H9 (cell line): ENCODE measurements at regions not wholly inside any gene's neighbourhood (a gene's known extent, or its start where the extent isn't known, plus 50 kb on each side); places are given as distances from the start of the nearest gene placed in this dataset.

Source experiments
- DNase-seq: peaks from one replicate; pipeline ENCODE4 v3.0.0-alpha.2; 2017
- H2AFZ ChIP-seq: one replicate; pipeline ENCODE4 v1.6.1; 2013; ENCODE audit warnings: mild to moderate bottlenecking, low read length, control low read depth, moderate library complexity
- H2AK5ac ChIP-seq: 2 replicates; pipeline ENCODE4 v1.6.1; 2013; ENCODE audit warnings: low read length, control low read depth, mixed read lengths; ENCODE audit not compliant: insufficient read length
- H2BK120ac ChIP-seq: one replicate; pipeline ENCODE4 v1.6.1; 2013; ENCODE audit warnings: low read depth, mild to moderate bottlenecking, low read length, control low read depth, inconsistent platforms; ENCODE audit not compliant: poor library complexity, severe bottlenecking
- H2BK12ac ChIP-seq: 2 replicates; pipeline ENCODE4 v1.6.1; 2013; ENCODE audit warnings: low read length, control low read depth, mixed read lengths, low read depth; ENCODE audit not compliant: insufficient read length
- H2BK15ac ChIP-seq: 2 replicates; pipeline ENCODE4 v1.6.1; 2013; ENCODE audit warnings: low read depth, low read length, control low read depth
- H2BK20ac ChIP-seq: one replicate; pipeline ENCODE4 v1.6.1; 2013; ENCODE audit warnings: low read depth, mild to moderate bottlenecking, low read length, control low read depth, inconsistent platforms; ENCODE audit not compliant: poor library complexity, severe bottlenecking
- H2BK5ac ChIP-seq: 2 replicates; pipeline ENCODE4 v1.6.1; 2013; ENCODE audit warnings: low read length, control low read depth, mixed read lengths; ENCODE audit not compliant: insufficient read length
- H3K14ac ChIP-seq: 2 replicates; pipeline ENCODE4 v1.6.1; 2013; ENCODE audit warnings: low read length, control low read depth; ENCODE audit not compliant: insufficient read depth
- H3K18ac ChIP-seq: 2 replicates; pipeline ENCODE4 v1.6.1; 2013; ENCODE audit warnings: low read depth, mild to moderate bottlenecking, mixed read lengths, low read length, control low read depth; ENCODE audit not compliant: insufficient read length
- H3K23ac ChIP-seq: 2 replicates; pipeline ENCODE4 v1.6.1; 2013; ENCODE audit warnings: low read length, control low read depth, mixed read lengths, low read depth; ENCODE audit not compliant: insufficient read length
- H3K23me2 ChIP-seq: 2 replicates; pipeline ENCODE4 v1.6.1; 2013; ENCODE audit warnings: low read depth, mild to moderate bottlenecking, mixed read lengths, low read length, control low read depth; ENCODE audit not compliant: insufficient read length, poor library complexity, severe bottlenecking
- H3K27ac ChIP-seq: 2 replicates; pipeline ENCODE4 v1.5.1; 2013; ENCODE audit warnings: low read length, control low read depth, mixed read lengths, low read depth; ENCODE audit not compliant: insufficient read length
- H3K27me3 ChIP-seq: 2 replicates; pipeline ENCODE4 v1.6.1; 2013; ENCODE audit warnings: low read length, control low read depth, inconsistent platforms; ENCODE audit not compliant: insufficient read depth
- H3K4ac ChIP-seq: 2 replicates; pipeline ENCODE4 v1.6.1; 2013; ENCODE audit warnings: low read depth, mild to moderate bottlenecking, control low read depth, inconsistent platforms, low read length, moderate library complexity
- H3K4me1 ChIP-seq: 2 replicates; pipeline ENCODE4 v1.6.1; 2013; ENCODE audit warnings: low read length, control low read depth, inconsistent platforms; ENCODE audit not compliant: insufficient read depth
- H3K4me2 ChIP-seq: 2 replicates; pipeline ENCODE4 v1.6.1; 2013; ENCODE audit warnings: low read length, control low read depth, mixed read lengths; ENCODE audit not compliant: insufficient read length, insufficient read depth
- H3K56ac ChIP-seq: 2 replicates; pipeline ENCODE4 v1.6.1; 2013; ENCODE audit warnings: low read depth, mild to moderate bottlenecking, mixed read lengths, low read length, control low read depth; ENCODE audit not compliant: insufficient read length
- H3K79me1 ChIP-seq: 2 replicates; pipeline ENCODE4 v1.6.1; 2013; ENCODE audit warnings: low read depth, mild to moderate bottlenecking, moderate library complexity, low read length, control low read depth, inconsistent platforms; ENCODE audit not compliant: insufficient read depth, poor library complexity, severe bottlenecking
- H3K79me2 ChIP-seq: 2 replicates; pipeline ENCODE4 v1.6.1; 2013; ENCODE audit warnings: low read length, control low read depth, inconsistent platforms; ENCODE audit not compliant: insufficient read depth
- H3K9ac ChIP-seq: 2 replicates; pipeline ENCODE4 v1.6.1; 2013; ENCODE audit warnings: low read length, control low read depth, mixed read lengths; ENCODE audit not compliant: insufficient read length; ENCODE audit errors: extremely low read depth
- H3K9me3 ChIP-seq: one replicate; pipeline ENCODE4 v1.6.1; 2013; ENCODE audit warnings: low read depth, low read length, inconsistent platforms; ENCODE audit not compliant: control insufficient read depth
- H3T11ph ChIP-seq: one replicate; pipeline ENCODE4 v1.6.1; 2013; ENCODE audit warnings: mild to moderate bottlenecking, low read length, control low read depth, inconsistent platforms
- H4K20me1 ChIP-seq: one replicate; pipeline ENCODE4 v1.6.1; 2013; ENCODE audit not compliant: control insufficient read depth, insufficient read length, insufficient read depth
- H4K5ac ChIP-seq: 2 replicates; pipeline ENCODE4 v1.6.1; 2013; ENCODE audit warnings: low read depth, mild to moderate bottlenecking, mixed read lengths, low read length, control low read depth; ENCODE audit not compliant: insufficient read length
- H4K8ac ChIP-seq: replicated peaks from 2 replicates; pipeline ENCODE4 v1.6.1; 2013; ENCODE audit warnings: low read length, control low read depth, mixed read lengths, low read depth; ENCODE audit not compliant: insufficient read length
- H4K91ac ChIP-seq: 2 replicates; pipeline ENCODE4 v1.6.1; 2013; ENCODE audit warnings: low read depth, mild to moderate bottlenecking, moderate library complexity, mixed read lengths, low read length, control low read depth; ENCODE audit not compliant: insufficient read length
- H3K27ac Mint-ChIP-seq, 3 experiments: 2 replicates in 2 of 3; 3 replicates in 1 of 3; pipeline ENCODE4 v1.8.0; 2020 to 2021; ENCODE audit warnings: mixed read lengths in 3 of 3, mild to moderate bottlenecking in 1 of 3, moderate library complexity in 1 of 3
- H3K27me3 Mint-ChIP-seq: 2 replicates; pipeline ENCODE4 v1.8.0; 2021; ENCODE audit warnings: low read depth, mild to moderate bottlenecking, moderate library complexity, mixed read lengths
- H3K36me3 Mint-ChIP-seq, 3 experiments: 2 replicates in 2 of 3; 3 replicates in 1 of 3; pipeline ENCODE4 v1.8.0; 2020 to 2021; ENCODE audit warnings: low read depth in 3 of 3, mixed read lengths in 3 of 3; ENCODE audit not compliant: insufficient read depth in 1 of 3
- H3K4me1 Mint-ChIP-seq, 2 experiments: 2 replicates each; pipeline ENCODE4 v1.8.0; 2020; ENCODE audit warnings: mixed read lengths in 2 of 2
- H3K4me3 Mint-ChIP-seq, 2 experiments: 2 replicates in 1 of 2; 3 replicates in 1 of 2; pipeline ENCODE4 v1.8.0; 2020 to 2021; ENCODE audit warnings: mild to moderate bottlenecking in 2 of 2, mixed read lengths in 2 of 2, moderate library complexity in 1 of 2
- H3K9me3 Mint-ChIP-seq, 2 experiments: 2 replicates in 1 of 2; 3 replicates in 1 of 2; pipeline ENCODE4 v1.8.0; 2020; ENCODE audit warnings: mild to moderate bottlenecking in 2 of 2, mixed read lengths in 2 of 2, moderate library complexity in 1 of 2
- WGBS: extraction: QIAGEN DNeasy Blood & Tissue Kit; methylation state at CpG from one replicate; pipeline ENCODE4 v1.1.7; 2013; ENCODE audit warnings: missing lambda C conversion rate, low lambda C conversion rate, mixed read lengths; ENCODE audit not compliant: insufficient read length; ENCODE audit errors: extremely low coverage; 5-methylcytosine and 5-hydroxymethylcytosine counted together
- TF ChIP-seq, protein P1 (sequence below): fragments of 200-600 bp; sonication (generic); conservative IDR thresholded peaks from 3 replicates; pipeline ENCODE4 v1.8.0; 2021; ENCODE audit warnings: antibody characterized with exemption, mild to moderate bottlenecking

DNA sequence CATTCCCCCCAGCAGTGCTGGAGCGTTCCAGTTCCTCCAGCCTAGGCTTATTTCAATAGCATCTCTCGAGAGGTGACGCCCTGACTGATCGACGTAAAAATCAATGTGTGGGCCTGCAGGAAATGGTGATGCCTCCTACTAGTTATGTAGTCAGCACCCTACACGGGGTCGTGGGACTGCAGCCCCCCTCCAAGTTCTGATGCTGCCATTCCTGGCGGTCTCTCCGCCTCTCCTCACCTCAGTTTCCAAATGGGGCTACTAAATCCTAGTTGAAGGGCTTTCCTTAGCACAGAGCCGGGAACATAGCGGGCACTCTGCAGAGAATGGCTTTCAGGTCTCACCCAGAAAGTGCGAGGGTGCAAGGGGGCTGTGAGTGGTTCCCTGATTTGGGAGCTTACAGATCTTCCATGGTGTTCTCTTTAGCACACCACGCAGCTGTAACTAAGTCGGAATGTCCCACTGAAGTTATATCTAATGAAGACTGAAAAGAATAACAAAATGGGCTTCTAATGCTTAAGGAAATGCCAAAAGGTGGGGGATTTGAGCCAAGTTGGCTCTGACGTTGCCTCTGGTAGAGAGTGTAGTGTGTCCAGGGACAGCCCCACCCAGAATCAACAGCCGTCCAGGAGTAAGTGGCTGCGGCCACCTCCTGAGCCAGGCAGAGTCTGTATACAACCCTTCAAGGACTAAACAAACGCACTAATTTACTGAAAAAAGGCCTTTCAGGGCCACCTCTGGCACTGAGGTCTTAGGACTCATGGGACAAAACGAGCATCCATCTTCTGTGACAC lies 299.7 kb upstream of the FOXF1 start:
- TF ChIP-seq, protein P1, sequence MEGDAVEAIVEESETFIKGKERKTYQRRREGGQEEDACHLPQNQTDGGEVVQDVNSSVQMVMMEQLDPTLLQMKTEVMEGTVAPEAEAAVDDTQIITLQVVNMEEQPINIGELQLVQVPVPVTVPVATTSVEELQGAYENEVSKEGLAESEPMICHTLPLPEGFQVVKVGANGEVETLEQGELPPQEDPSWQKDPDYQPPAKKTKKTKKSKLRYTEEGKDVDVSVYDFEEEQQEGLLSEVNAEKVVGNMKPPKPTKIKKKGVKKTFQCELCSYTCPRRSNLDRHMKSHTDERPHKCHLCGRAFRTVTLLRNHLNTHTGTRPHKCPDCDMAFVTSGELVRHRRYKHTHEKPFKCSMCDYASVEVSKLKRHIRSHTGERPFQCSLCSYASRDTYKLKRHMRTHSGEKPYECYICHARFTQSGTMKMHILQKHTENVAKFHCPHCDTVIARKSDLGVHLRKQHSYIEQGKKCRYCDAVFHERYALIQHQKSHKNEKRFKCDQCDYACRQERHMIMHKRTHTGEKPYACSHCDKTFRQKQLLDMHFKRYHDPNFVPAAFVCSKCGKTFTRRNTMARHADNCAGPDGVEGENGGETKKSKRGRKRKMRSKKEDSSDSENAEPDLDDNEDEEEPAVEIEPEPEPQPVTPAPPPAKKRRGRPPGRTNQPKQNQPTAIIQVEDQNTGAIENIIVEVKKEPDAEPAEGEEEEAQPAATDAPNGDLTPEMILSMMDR: no peak
- Histone ChIP-seq H2AK5ac (no peak overlapping the region), H3K27me3 (no peaks in the 10 kb centered on the region), H2BK5ac (no peak overlapping the region), H3K23me2 (no peaks in the 10 kb centered on the region), H3K27ac (no peak overlapping the region), H4K8ac (no peak overlapping the region), H3K18ac (no peak overlapping the region), H2BK12ac (no peak overlapping the region), H2BK20ac (no peak overlapping the region), H2AFZ (no peak overlapping the region), H3K79me1 (no peaks in the 10 kb centered on the region), H3K4ac (no peak overlapping the region), H2BK15ac (no peak overlapping the region), H3K23ac (no peak overlapping the region), H3K4me1 (no peaks in the 10 kb centered on the region), H4K91ac (no peak overlapping the region), H3K79me2 (no peaks in the 10 kb centered on the region), H2BK120ac (no peak overlapping the region), H3K4me2 (no peak overlapping the region), H3K14ac (no peak overlapping the region), H3K9me3 (no peaks in the 10 kb centered on the region), H4K20me1 (no peaks in the 10 kb centered on the region), H3K56ac (no peak overlapping the region), H3T11ph (no peak overlapping the region), H3K9ac (no peak overlapping the region), H4K5ac (no peak overlapping the region)
- Mint-ChIP-seq H3K36me3 (peaks cover 0 to 10% (median 7%) of the 10 kb centered on the region in 3 experiments; a peak in 5 of 7 replicates), H3K4me3 (no peak overlapping the region), H3K27ac (no peak overlapping the region), H3K9me3 (peaks cover 5 to 11% of the 10 kb centered on the region in 2 experiments; a peak in 3 of 5 replicates), H3K27me3 (peaks cover 18% of the 10 kb centered on the region), H3K4me1 (peaks cover 6 to 11% of the 10 kb centered on the region in 2 experiments)
- no peak for DNase-seq
- no CpG with 5 or more reads among the region's 19 CpGs for WGBS
